ENCODE measurements at regions not wholly inside any gene's neighbourhood (a gene's known extent, or its start where the extent isn't known, plus 50 kb on each side); places are given as distances from the start of the nearest gene placed in this dataset.
"Not testable (repeated sequence)": the region's sequence is repeated elsewhere in the genome, so short reads cannot be mapped to it uniquely, and the experiment has no call there.

DNA sequence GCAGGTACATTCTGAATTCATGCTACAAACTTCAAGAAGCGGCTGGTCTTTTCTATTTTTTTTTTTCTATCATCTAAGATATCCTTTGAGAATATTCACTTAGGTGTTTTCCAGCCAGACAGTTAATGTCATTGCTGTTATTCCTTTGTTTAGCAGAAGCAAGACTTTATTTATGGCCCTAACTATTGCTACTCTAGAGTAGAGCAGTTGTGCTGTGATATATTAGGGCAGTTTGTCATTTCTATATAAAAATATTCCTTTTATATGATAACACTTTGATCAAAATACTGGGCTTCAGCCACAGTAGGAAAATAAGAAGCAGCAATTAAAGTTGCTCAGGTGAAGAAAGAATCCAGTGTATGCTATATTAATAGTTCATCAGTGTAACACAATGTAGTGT lies 959.3 kb downstream of the NCAM2 start:
- Mint-ChIP-seq H3K9me3 (peaks cover 12% of the 10 kb centered on the region), H3K36me3 (ENCODE audit: insufficient read depth) (no peaks in the 10 kb centered on the region), H3K4me1 (ENCODE audit: low read depth) (no peaks in the 10 kb centered on the region), H3K4me3 (no peak overlapping the region), H3K27me3 (ENCODE audit: low read depth) (no peaks in the 10 kb centered on the region)
- ATAC-seq (no peak), DNase-seq (no peak)

DNA sequence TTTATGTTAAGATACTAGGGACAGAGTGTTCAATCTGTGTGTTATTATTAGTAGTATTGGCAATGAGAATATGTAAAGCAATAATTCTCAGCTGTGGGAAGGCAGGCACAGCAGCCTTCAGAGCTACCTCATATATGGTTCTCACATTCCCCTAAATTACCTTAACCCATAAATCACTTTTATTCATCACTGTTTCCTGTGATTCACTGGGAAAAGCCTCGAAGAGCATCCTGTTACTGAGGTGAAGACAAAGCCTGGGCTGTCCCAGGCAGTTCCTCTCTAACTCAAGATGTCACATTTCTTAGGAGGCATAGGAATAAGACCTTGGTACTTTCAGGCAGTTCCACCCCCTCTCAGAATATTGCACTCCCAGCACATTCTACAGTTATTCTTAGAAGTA lies 965.7 kb downstream of the NCAM2 start:
- DNase-seq, result no peak
- Mint-ChIP-seq H3K9me3 (peaks cover 16% of the 10 kb centered on the region), H3K36me3 (ENCODE audit: insufficient read depth) (no peaks in the 10 kb centered on the region), H3K4me1 (ENCODE audit: low read depth) (no peaks in the 10 kb centered on the region), H3K4me3 (no peak overlapping the region), H3K27me3 (ENCODE audit: low read depth) (no peaks in the 10 kb centered on the region)
- no peak for ATAC-seq

DNA sequence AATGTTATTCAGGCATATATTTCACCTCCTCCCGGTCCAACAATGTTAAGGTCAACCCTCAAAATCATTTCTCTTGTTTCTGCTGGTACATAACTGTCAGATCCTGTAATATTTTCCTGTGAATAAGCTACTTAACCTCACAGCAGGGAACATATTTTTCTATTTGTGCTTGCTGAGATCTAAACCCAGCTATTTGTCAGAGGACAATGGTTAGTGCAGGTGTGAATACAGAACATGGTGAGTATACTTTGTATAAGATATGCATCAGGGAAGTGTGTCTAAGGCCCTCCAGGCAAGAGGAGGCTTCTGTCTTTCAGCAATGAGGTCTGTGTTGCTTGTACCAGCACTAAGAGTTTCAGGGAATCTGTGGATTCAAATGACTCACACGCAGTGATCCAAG lies 970.6 kb downstream of the NCAM2 start:
- no peaks in the 10 kb centered on the region for H3K4me1 Mint-ChIP-seq (ENCODE audit: low read depth)

GRCh38 chr21:21969211-21969610 lies 971.0 kb downstream of the NCAM2 start:
- DNase-seq (no peak), ATAC-seq (no peak)
- Mint-ChIP-seq H3K4me1 (ENCODE audit: low read depth) (no peaks in the 10 kb centered on the region), H3K4me3 (no peak overlapping the region), H3K9me3 (peaks cover 4% of the 10 kb centered on the region), H3K27me3 (ENCODE audit: low read depth) (no peaks in the 10 kb centered on the region), H3K36me3 (ENCODE audit: insufficient read depth) (no peaks in the 10 kb centered on the region)

More for the DNA sequence above, 970.6 kb downstream of the NCAM2 start:
- no peak for DNase-seq
- H3K9me3 Mint-ChIP-seq, result peaks cover 4% of the 10 kb centered on the region
- no peak overlapping the region for H3K4me3 Mint-ChIP-seq
- ATAC-seq, result no peak
- no peaks in the 10 kb centered on the region for H3K36me3 Mint-ChIP-seq (ENCODE audit: insufficient read depth)
- H3K27me3 Mint-ChIP-seq (ENCODE audit: low read depth), result no peaks in the 10 kb centered on the region

DNA sequence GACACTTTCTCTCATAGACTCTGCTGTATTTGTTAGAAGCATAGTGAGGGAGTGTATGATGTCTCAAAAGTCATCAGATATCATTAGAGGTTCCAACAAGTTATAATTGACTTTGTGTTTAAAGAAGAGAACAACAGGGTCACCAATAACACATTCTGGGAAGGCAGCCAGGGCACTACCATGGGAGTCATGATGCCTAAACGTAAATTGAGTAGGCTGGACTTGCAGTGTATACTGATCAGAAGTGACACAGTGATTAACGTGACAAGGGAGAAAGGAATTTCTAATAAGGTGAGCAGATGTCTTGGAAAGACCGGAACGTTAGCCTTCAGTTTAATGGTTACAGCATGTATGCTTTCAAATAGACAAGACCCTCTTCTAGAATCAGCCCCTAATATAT lies 973.2 kb downstream of the NCAM2 start:
- ATAC-seq (no peak), DNase-seq (no peak)
- Mint-ChIP-seq H3K27me3 (ENCODE audit: low read depth) (no peaks in the 10 kb centered on the region), H3K36me3 (ENCODE audit: insufficient read depth) (no peaks in the 10 kb centered on the region), H3K9me3 (no peaks in the 10 kb centered on the region), H3K4me1 (ENCODE audit: low read depth) (no peaks in the 10 kb centered on the region), H3K4me3 (no peak overlapping the region)

GRCh38 chr21:21973806-21974205 lies 975.6 kb downstream of the NCAM2 start:
- Mint-ChIP-seq H3K36me3 (ENCODE audit: insufficient read depth) (no peaks in the 10 kb centered on the region), H3K4me3 (no peak overlapping the region), H3K9me3 (no peaks in the 10 kb centered on the region), H3K27me3 (ENCODE audit: low read depth) (no peaks in the 10 kb centered on the region), H3K4me1 (ENCODE audit: low read depth) (no peaks in the 10 kb centered on the region)
- no peak for DNase-seq
- ATAC-seq, result no peak

DNA sequence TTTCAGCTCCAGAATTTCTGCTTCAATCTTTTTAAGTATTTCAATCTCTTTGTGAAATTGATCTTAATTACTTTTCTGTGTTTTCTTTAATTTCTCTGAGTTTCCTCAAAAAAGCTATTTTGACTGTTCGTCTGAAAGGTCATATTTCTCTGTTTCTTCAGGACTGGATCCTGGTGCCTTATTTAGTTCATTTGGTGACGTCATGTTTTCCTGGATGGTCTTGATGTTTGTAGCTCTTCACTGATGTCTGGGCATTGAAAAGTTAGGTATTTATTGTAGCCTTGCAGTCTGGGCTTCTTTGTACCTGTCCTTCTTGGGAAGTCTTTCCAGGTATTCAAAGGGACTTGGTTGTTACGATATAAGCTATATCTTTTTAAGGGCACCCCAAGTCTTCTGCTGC lies 998.7 kb downstream of the NCAM2 start:
- peaks cover 18% of the 10 kb centered on the region for H3K9me3 Mint-ChIP-seq
- DNase-seq (no peak), ATAC-seq (no peak)
- H3K36me3 Mint-ChIP-seq (ENCODE audit: insufficient read depth), result no peaks in the 10 kb centered on the region
- no peaks in the 10 kb centered on the region for H3K4me1 Mint-ChIP-seq (ENCODE audit: low read depth)
- H3K4me3 Mint-ChIP-seq, result no peak overlapping the region
- no peaks in the 10 kb centered on the region for H3K27me3 Mint-ChIP-seq (ENCODE audit: low read depth)

GRCh38 chr21:21997390-21998333 lies 999.5 kb downstream of the NCAM2 start:
- no peaks in the 10 kb centered on the region for H3K27me3 Mint-ChIP-seq (ENCODE audit: low read depth)
- peaks cover 21% of the 10 kb centered on the region for H3K9me3 Mint-ChIP-seq
- H3K4me1 Mint-ChIP-seq (ENCODE audit: low read depth), result no peaks in the 10 kb centered on the region
- DNase-seq (no peak), ATAC-seq (no peak)
- no peaks in the 10 kb centered on the region for H3K36me3 Mint-ChIP-seq (ENCODE audit: insufficient read depth)
- no peak overlapping the region for H3K4me3 Mint-ChIP-seq

GRCh38 chr21:22019766-22020165 lies 1021.6 kb downstream of the NCAM2 start:
- H3K9me3 Mint-ChIP-seq, result peaks cover 5% of the 10 kb centered on the region
- no peak for ATAC-seq
- DNase-seq, result no peak
- no peaks in the 10 kb centered on the region for H3K36me3 Mint-ChIP-seq (ENCODE audit: insufficient read depth)
- H3K27me3 Mint-ChIP-seq (ENCODE audit: low read depth), result no peaks in the 10 kb centered on the region
- H3K4me1 Mint-ChIP-seq (ENCODE audit: low read depth), result no peaks in the 10 kb centered on the region
- H3K4me3 Mint-ChIP-seq, result no peak overlapping the region

GRCh38 chr21:22020221-22020620 lies 1022.0 kb downstream of the NCAM2 start:
- no peaks in the 10 kb centered on the region for H3K4me1 Mint-ChIP-seq (ENCODE audit: low read depth)
- no peak for DNase-seq
- no peaks in the 10 kb centered on the region for H3K27me3 Mint-ChIP-seq (ENCODE audit: low read depth)
- no peak overlapping the region for H3K4me3 Mint-ChIP-seq
- no peak for ATAC-seq
- peaks cover 5% of the 10 kb centered on the region for H3K9me3 Mint-ChIP-seq
- no peaks in the 10 kb centered on the region for H3K36me3 Mint-ChIP-seq (ENCODE audit: insufficient read depth)

DNA sequence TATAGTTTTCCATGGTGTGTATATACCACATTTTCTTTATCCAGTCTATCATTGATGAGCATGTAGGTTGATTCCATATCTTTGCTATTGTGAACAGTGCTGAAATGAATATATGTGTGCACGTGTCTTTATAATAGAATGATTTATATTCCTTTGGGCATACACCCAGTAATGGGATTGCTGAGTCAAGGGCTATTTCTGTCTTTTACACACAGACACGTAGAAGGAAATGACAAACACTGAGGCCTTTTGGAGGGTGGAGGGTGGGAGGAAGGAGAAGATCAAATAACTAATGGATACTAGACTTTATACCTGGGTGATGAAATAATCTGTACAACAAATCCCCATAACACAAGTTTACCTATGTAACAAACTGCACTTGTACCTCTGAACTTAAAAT lies 1025.7 kb downstream of the NCAM2 start:
- H3K4me1 Mint-ChIP-seq (ENCODE audit: low read depth); DNase-seq; H3K4me3 Mint-ChIP-seq; H3K27me3 Mint-ChIP-seq (ENCODE audit: low read depth); ATAC-seq; H3K9me3 Mint-ChIP-seq; H3K36me3 Mint-ChIP-seq (ENCODE audit: insufficient read depth): not testable (repeated sequence)

DNA sequence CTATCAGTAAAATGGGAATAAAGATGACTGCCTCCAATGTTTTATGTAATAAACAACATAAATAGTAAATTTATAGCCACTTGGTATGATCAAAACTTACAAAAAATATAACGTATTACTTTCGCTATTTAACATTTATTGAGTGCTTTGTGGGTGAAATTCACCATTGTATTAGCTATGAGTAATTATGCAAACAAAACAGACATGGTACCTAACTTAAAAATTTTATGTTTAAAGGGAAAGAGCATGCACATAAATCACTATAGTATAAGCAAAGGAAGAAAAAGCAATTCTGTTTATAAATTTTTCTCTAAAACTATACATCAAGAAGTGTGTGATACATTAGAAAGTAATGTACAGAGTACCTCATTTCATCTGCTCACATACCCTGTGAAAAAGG lies 1046.2 kb downstream of the NCAM2 start:
- H3K27me3 Mint-ChIP-seq (ENCODE audit: low read depth), result no peaks in the 10 kb centered on the region
- ATAC-seq (no peak), DNase-seq (no peak)
- H3K4me1 Mint-ChIP-seq (ENCODE audit: low read depth), result no peaks in the 10 kb centered on the region
- H3K9me3 Mint-ChIP-seq, result peaks cover 7% of the 10 kb centered on the region
- no peak overlapping the region for H3K4me3 Mint-ChIP-seq
- no peaks in the 10 kb centered on the region for H3K36me3 Mint-ChIP-seq (ENCODE audit: insufficient read depth)

DNA sequence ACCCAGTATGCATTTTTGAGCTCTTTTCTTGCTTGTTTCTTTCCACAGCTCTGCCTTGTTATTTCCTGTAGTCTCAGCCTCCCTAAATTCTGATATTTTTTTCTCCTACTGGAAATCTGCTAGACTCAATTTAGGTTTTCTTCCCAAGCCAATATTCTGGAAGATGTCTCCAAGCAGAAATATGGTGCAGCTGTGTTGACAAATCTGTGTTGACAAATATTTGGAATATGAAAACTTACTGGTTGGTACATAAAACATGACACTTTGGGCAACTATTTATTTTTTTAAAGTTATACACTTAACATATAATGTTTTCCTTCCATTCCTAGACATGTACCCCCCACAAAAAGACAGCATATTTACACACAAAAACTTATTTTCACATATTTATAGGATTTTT lies 1048.4 kb downstream of the NCAM2 start:
- no peak for ATAC-seq
- Mint-ChIP-seq H3K4me1 (ENCODE audit: low read depth) (no peaks in the 10 kb centered on the region), H3K9me3 (peaks cover 7% of the 10 kb centered on the region), H3K36me3 (ENCODE audit: insufficient read depth) (no peaks in the 10 kb centered on the region), H3K27me3 (ENCODE audit: low read depth) (no peaks in the 10 kb centered on the region), H3K4me3 (no peak overlapping the region)
- DNase-seq, result no peak

- Mint-ChIP-seq H3K4me1 (ENCODE audit: low read depth) (no peaks in the 10 kb centered on the region), H3K4me3 (no peak overlapping the region), H3K9me3 (peaks cover 10% of the 10 kb centered on the region), H3K36me3 (ENCODE audit: insufficient read depth) (no peaks in the 10 kb centered on the region), H3K27me3 (ENCODE audit: low read depth) (no peaks in the 10 kb centered on the region)
- ATAC-seq (no peak), DNase-seq (no peak)
Observed at GRCh38 chr21:22056904-22057303, 1058.7 kb downstream of the NCAM2 start.

DNA sequence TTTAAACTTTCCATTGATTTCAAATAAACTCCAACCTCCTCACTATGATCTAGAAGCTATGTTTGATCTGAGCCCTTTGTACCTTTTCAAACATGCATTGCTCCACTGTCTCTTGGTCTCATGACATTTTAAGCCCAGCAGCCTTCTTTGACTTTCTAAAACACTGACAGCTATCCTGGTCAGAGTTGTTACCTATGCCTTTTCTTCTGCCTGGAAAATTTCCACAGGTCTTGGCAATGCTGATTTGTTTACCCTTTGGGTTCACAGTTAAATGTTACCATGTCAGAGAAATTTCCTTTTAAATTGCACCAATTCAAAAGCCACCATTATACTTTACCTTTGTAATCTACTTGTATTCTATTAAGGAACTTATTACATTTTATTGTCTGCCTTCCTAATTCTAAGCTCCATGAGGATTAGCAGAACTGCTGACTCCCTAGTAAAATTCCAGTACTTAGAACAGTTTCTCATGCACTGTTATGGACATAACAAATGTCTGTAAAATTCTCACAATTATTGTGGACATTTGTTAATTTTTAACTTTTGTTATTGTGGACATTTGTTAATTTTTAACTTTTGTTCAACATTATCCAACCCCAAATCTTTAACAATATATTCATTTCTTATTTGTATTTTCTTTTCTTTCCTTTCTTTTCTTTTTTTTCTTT lies 1064.4 kb downstream of the NCAM2 start:
- no peak overlapping the region for H3K4me3 Mint-ChIP-seq
- no peak for ATAC-seq
- H3K9me3 Mint-ChIP-seq, result peaks cover 16% of the 10 kb centered on the region
- DNase-seq, result no peak
- H3K27me3 Mint-ChIP-seq (ENCODE audit: low read depth), result no peaks in the 10 kb centered on the region
- H3K4me1 Mint-ChIP-seq (ENCODE audit: low read depth), result no peaks in the 10 kb centered on the region
- no peaks in the 10 kb centered on the region for H3K36me3 Mint-ChIP-seq (ENCODE audit: insufficient read depth)

Measured in activated T-cell treated with anti-CD3 and anti-CD28 coated beads, Interleukin-2, amount 50 U/mL, for 4 hours (primary cell).